PC-9 (cell line): ENCODE measurements at regions not wholly inside any gene's neighbourhood (a gene's known extent, or its start where the extent isn't known, plus 50 kb on each side); places are given as distances from the start of the nearest gene placed in this dataset.

Experiments used
- CTCF ChIP-seq: fragments of 200-600 bp; sonication (generic); conservative IDR thresholded peaks from 2 replicates; pipeline ENCODE4 v1.6.1; 2017; ENCODE audit warnings: mixed run types, antibody characterized with exemption, mild to moderate bottlenecking, moderate library complexity
- EZH2 ChIP-seq: fragments of 200-600 bp; sonication (generic); IDR thresholded peaks from 2 replicates; pipeline ENCODE4 v1.8.0; 2017; ENCODE audit warnings: antibody characterized with exemption, low read depth

GRCh38 chr5:163352531-163352930 is 84.9 kb upstream of the CCNG1 start:
- no peak for TF ChIP-seq CTCF
- TF ChIP-seq EZH2 = no peak
